Uterus (tissue), 2 donors: ENCODE measurements at regions not wholly inside any gene's neighbourhood (a gene's known extent, or its start where the extent isn't known, plus 50 kb on each side); places are given as distances from the start of the nearest gene placed in this dataset.

Experiments
- POLR2A ChIP-seq, 2 donors: fragments of 450-650 bp; IDR thresholded peaks; one replicate each; pipeline ENCODE4 v1.6.1; 2016; ENCODE audit warnings: antibody characterized with exemption in 2 of 2, mild to moderate bottlenecking in 1 of 2, moderate library complexity in 1 of 2
- TF ChIP-seq, protein P1 (sequence below), 4 experiments: fragments of 200-600 bp in 2 of 4; fragments of 450-650 bp in 2 of 4; sonication (generic) in 2 of 4; IDR thresholded peaks; one replicate each; pipeline ENCODE4 v1.5.1; 2016 to 2019; ENCODE audit warnings: antibody characterized with exemption in 4 of 4, mild to moderate bottlenecking in 2 of 4, moderate library complexity in 1 of 4

DNA sequence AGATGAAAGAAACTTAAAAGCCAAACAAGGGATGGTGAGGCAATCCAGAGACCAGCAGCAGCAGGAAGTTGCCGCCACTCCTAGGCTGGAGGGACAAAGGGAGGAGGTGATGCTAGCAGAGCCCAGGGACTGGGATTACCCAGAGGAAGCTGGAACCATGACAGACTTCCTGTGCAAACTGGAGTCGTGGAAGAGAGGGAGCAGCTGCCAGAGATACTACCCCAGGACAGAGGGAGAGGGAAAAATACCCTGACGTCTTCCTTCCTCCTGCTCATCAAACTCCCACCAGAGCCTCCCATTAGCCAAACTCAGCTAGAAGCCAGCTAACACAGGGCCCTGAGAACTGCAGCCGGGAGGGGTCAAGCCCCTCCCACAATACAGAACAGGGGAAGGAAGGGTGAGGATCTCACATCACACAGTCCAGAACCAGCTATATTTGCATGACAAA, 101.2 kb upstream of the KLF3 start:
- no peak for TF ChIP-seq POLR2A (IDR thresholded peaks at IDR 0.05)
- TF ChIP-seq, protein P1, sequence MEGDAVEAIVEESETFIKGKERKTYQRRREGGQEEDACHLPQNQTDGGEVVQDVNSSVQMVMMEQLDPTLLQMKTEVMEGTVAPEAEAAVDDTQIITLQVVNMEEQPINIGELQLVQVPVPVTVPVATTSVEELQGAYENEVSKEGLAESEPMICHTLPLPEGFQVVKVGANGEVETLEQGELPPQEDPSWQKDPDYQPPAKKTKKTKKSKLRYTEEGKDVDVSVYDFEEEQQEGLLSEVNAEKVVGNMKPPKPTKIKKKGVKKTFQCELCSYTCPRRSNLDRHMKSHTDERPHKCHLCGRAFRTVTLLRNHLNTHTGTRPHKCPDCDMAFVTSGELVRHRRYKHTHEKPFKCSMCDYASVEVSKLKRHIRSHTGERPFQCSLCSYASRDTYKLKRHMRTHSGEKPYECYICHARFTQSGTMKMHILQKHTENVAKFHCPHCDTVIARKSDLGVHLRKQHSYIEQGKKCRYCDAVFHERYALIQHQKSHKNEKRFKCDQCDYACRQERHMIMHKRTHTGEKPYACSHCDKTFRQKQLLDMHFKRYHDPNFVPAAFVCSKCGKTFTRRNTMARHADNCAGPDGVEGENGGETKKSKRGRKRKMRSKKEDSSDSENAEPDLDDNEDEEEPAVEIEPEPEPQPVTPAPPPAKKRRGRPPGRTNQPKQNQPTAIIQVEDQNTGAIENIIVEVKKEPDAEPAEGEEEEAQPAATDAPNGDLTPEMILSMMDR (IDR thresholded peaks at IDR 0.05) = no peak
